C4-2B (cell line): ENCODE measurements at regions not wholly inside any gene's neighbourhood (a gene's known extent, or its start where the extent isn't known, plus 50 kb on each side); places are given as distances from the start of the nearest gene placed in this dataset.

Source experiments
- ZFX ChIP-seq: fragments of 450-650 bp; IDR thresholded peaks from 2 replicates; pipeline ENCODE4 v1.6.1; 2017
- TF ChIP-seq, protein P1 (sequence below): fragments of 450-650 bp; conservative IDR thresholded peaks from 2 replicates; pipeline ENCODE4 v1.5.1; 2017; ENCODE audit warnings: mild to moderate bottlenecking

DNA sequence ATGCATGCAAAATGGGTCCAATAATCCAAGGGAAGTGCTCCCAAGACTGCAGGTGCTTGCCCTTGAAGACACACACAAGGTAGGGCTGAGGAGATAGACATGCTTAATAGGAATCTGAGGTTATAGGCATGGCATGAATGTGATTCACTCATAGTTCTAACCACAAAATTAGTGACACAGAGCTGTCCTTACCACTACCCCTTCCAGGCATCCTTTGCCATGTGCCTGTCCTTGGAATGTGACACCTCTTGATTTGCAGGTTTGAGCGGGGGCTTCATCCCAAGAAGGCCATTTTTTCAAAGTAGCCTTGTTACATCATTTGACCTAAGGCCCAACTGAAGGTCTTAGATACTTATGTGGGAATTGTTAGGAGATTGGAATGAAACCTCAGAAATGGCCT is 112.5 kb downstream of the CCNG2 start:
- TF ChIP-seq, protein P1, sequence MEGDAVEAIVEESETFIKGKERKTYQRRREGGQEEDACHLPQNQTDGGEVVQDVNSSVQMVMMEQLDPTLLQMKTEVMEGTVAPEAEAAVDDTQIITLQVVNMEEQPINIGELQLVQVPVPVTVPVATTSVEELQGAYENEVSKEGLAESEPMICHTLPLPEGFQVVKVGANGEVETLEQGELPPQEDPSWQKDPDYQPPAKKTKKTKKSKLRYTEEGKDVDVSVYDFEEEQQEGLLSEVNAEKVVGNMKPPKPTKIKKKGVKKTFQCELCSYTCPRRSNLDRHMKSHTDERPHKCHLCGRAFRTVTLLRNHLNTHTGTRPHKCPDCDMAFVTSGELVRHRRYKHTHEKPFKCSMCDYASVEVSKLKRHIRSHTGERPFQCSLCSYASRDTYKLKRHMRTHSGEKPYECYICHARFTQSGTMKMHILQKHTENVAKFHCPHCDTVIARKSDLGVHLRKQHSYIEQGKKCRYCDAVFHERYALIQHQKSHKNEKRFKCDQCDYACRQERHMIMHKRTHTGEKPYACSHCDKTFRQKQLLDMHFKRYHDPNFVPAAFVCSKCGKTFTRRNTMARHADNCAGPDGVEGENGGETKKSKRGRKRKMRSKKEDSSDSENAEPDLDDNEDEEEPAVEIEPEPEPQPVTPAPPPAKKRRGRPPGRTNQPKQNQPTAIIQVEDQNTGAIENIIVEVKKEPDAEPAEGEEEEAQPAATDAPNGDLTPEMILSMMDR: no peak
- TF ChIP-seq ZFX: no peak
